GM21423 (cell line): ENCODE measurements at regions not wholly inside any gene's neighbourhood (a gene's known extent, or its start where the extent isn't known, plus 50 kb on each side); places are given as distances from the start of the nearest gene placed in this dataset.

Experiments used
- ATAC-seq: cut with Tn5 transposase; IDR thresholded peaks from one replicate; pipeline ENCODE4 v1.9.1; 2021; ENCODE audit warnings: mild to moderate bottlenecking, moderate library complexity; ENCODE audit not compliant: unreplicated experiment

- no peak for ATAC-seq
These were observed 55.2 kb upstream of the KAZN start for GRCh38 chr1:14543191-14543840.

GRCh38 chr1:14544319-14544718 is 54.2 kb upstream of the KAZN start:
- no peak for ATAC-seq

GRCh38 chr1:14545422-14546025 is 53.0 kb upstream of the KAZN start:
- no peak for ATAC-seq

GRCh38 chr1:14546416-14546815 is 52.1 kb upstream of the KAZN start:
- ATAC-seq: no peak
